ENCODE measurements at regions not wholly inside any gene's neighbourhood (a gene's known extent, or its start where the extent isn't known, plus 50 kb on each side); places are given as distances from the start of the nearest gene placed in this dataset.

DNA sequence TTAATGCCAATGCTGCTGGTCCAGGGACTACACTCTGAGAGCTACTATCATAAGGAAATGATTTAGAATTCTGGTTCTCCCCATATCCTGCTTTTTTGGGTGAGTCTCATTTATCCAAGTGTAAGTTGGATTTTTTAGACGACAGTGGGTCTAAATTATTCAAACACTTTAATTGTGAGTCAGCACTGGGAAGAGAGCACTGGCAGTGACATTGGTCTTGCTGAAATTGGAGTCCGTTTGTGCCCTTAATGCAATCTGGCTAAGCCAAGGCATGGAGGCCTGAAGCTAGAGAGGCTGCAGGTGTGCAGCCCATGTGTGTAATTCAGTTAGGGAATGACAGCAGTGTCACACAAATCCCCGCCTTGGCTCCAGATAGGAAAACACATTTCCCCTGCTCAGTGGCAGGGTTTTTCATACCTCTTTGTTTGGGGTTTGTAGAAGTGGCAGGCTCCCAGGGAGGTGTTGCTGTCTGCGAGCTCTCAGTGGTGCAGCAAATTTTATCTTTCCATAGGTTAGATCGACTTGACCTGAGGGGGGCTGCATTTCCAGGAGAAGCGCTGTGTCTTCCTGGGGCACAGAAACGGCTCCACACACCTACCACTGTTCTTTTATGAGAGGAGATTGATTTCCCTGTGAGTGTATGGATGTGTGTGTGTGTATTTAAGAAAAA is 197.7 kb downstream of the CD47 start:
- TF ChIP-seq POLR2AphosphoS5 (IDR thresholded peaks at IDR 0.05; ENCODE audit: low read depth, low read length) (no peak), POLR2A (IDR thresholded peaks at IDR 0.05; ENCODE audit: low read depth, low read length) (no peak), TAF1 (IDR thresholded peaks at IDR 0.05; ENCODE audit: low read depth, low read length) (no peak), PAX5 (IDR thresholded peaks at IDR 0.05; ENCODE audit: insufficient read depth, low read length, severe bottlenecking) (no peak)
